ENCODE measurements at regions not wholly inside any gene's neighbourhood (a gene's known extent, or its start where the extent isn't known, plus 50 kb on each side); places are given as distances from the start of the nearest gene placed in this dataset.

GRCh38 chr9:7392148-7392547 lies 407.4 kb downstream of the DMAC1 start:
- TF ChIP-seq CTCF (conservative IDR thresholded peaks at IDR 0.05) = no peak
- WGBS, 2 experiments (ENCODE audit: insufficient coverage in 1 of 2, insufficient read length in 1 of 2) = 79 to 91% methylated on average over 3 of the region's 3 CpGs
- H3K27ac ChIP-seq (ENCODE audit: low read depth, low read length) = no peak overlapping the region
- no peak overlapping the region for H3K9ac ChIP-seq (ENCODE audit: extremely low read depth, low read length, poor library complexity, severe bottlenecking)
- Mint-ChIP-seq H3K27ac (no peak overlapping the region), H3K4me1 (peaks cover 3% of the 10 kb centered on the region), H3K27me3 (ENCODE audit: insufficient read depth) (peaks cover 11% of the 10 kb centered on the region), H3K4me3 (no peak overlapping the region), H3K36me3 (ENCODE audit: low read depth) (no peaks in the 10 kb centered on the region), H3K9me3 (no peaks in the 10 kb centered on the region)
- H3K27me3 ChIP-seq (ENCODE audit: control insufficient read depth, insufficient read depth, low read length, poor library complexity, severe bottlenecking) = no peaks in the 10 kb centered on the region
- no peak overlapping the region for H3K4me3 ChIP-seq (ENCODE audit: low read length)
- no peaks in the 10 kb centered on the region for H3K36me3 ChIP-seq (ENCODE audit: control insufficient read depth, insufficient read depth, low read length)
- H3K4me1 ChIP-seq (ENCODE audit: control insufficient read depth, insufficient read depth, low read length) = no peaks in the 10 kb centered on the region
- no peak for DNase-seq
- no peaks in the 10 kb centered on the region for H3K9me3 ChIP-seq (ENCODE audit: control insufficient read depth, low read length)

DNA sequence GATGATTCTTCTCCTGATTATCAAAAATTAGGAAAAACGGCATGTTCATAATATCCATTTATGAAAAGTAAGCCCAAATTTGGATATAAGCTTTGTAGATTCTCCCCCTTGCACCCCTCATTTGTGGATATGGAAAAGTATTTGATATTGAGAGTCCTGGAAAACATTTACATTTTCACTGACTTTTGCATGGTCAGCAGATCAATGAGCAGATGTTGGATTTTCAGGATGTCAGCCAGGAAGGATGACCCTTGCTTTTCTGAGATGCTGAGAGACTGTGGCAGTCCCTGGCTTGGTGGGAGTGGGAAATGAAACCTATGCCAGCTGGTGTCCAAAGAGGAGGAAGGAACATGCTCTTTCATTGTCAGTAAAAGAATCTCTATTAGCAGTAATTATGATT lies 410.8 kb downstream of the DMAC1 start:
- no peak overlapping the region for H3K27ac ChIP-seq (ENCODE audit: low read depth, low read length)
- H3K9ac ChIP-seq (ENCODE audit: extremely low read depth, low read length, poor library complexity, severe bottlenecking) = no peak overlapping the region
- no peaks in the 10 kb centered on the region for H3K36me3 ChIP-seq (ENCODE audit: control insufficient read depth, insufficient read depth, low read length)
- Mint-ChIP-seq H3K9me3 (no peaks in the 10 kb centered on the region), H3K4me3 (no peak overlapping the region), H3K27ac (no peak overlapping the region), H3K4me1 (peaks cover 3% of the 10 kb centered on the region), H3K36me3 (ENCODE audit: low read depth) (no peaks in the 10 kb centered on the region), H3K27me3 (ENCODE audit: insufficient read depth) (peaks cover 10% of the 10 kb centered on the region)
- no peak for TF ChIP-seq CTCF (conservative IDR thresholded peaks at IDR 0.05)
- no peaks in the 10 kb centered on the region for H3K9me3 ChIP-seq (ENCODE audit: control insufficient read depth, low read length)
- DNase-seq = no peak
- 95% methylated on average over 1 of the region's 1 CpG; no CpG with 5 or more reads in 1 of the 2 experiments for WGBS, 2 experiments (ENCODE audit: insufficient coverage in 1 of 2, insufficient read length in 1 of 2)
- H3K4me3 ChIP-seq (ENCODE audit: low read length) = no peak overlapping the region
- no peaks in the 10 kb centered on the region for H3K27me3 ChIP-seq (ENCODE audit: control insufficient read depth, insufficient read depth, low read length, poor library complexity, severe bottlenecking)
- H3K4me1 ChIP-seq (ENCODE audit: control insufficient read depth, insufficient read depth, low read length) = no peaks in the 10 kb centered on the region

DNA sequence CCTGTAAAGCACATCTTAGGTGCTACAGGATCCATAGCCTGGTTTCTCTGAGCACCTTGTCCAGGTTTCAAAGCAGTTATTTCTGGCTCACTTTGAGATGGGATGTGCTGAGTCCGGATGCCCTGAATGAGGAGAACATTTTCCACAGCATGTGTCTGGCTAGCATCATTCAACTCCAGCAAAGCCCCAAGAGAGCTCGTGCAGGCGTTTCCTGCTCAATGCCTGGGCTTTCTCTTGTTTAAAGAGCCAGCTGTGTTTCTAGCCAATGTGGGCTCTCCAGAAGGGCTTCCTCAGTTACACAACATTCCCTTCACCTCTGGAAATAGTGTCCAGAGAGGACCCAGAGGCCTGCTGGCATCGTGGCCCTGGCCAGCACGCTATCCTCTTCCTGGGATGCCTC lies 411.7 kb downstream of the DMAC1 start:
- Mint-ChIP-seq H3K9me3 (no peaks in the 10 kb centered on the region), H3K4me3 (no peak overlapping the region), H3K36me3 (ENCODE audit: low read depth) (no peaks in the 10 kb centered on the region), H3K27ac (no peak overlapping the region), H3K4me1 (peaks cover 3% of the 10 kb centered on the region), H3K27me3 (ENCODE audit: insufficient read depth) (peaks cover 8% of the 10 kb centered on the region)
- no peak for TF ChIP-seq CTCF (conservative IDR thresholded peaks at IDR 0.05)
- no peaks in the 10 kb centered on the region for H3K4me1 ChIP-seq (ENCODE audit: control insufficient read depth, insufficient read depth, low read length)
- no peak overlapping the region for H3K27ac ChIP-seq (ENCODE audit: low read depth, low read length)
- H3K4me3 ChIP-seq (ENCODE audit: low read length) = no peak overlapping the region
- no peaks in the 10 kb centered on the region for H3K27me3 ChIP-seq (ENCODE audit: control insufficient read depth, insufficient read depth, low read length, poor library complexity, severe bottlenecking)
- H3K9ac ChIP-seq (ENCODE audit: extremely low read depth, low read length, poor library complexity, severe bottlenecking) = no peak overlapping the region
- no peak for DNase-seq
- WGBS, 2 experiments (ENCODE audit: insufficient coverage in 1 of 2, insufficient read length in 1 of 2) = 92 to 94% methylated on average over 5 of the region's 5 CpGs
- H3K36me3 ChIP-seq (ENCODE audit: control insufficient read depth, insufficient read depth, low read length) = no peaks in the 10 kb centered on the region
- H3K9me3 ChIP-seq (ENCODE audit: control insufficient read depth, low read length) = no peaks in the 10 kb centered on the region
